ENCODE measurements at regions not wholly inside any gene's neighbourhood (a gene's known extent, or its start where the extent isn't known, plus 50 kb on each side); places are given as distances from the start of the nearest gene placed in this dataset.

GRCh38 chr11:28834877-28835276 is 726.7 kb downstream of the METTL15 start:
- no peak for TF ChIP-seq CTCF (IDR thresholded peaks at IDR 0.05; ENCODE audit: insufficient read depth, low read length, poor library complexity, severe bottlenecking)
- TF ChIP-seq EZH2phosphoT487 (conservative IDR thresholded peaks at IDR 0.05; ENCODE audit: low read length): no peak

Measured in SU-DHL-6 (cell line).